HG03571 (cell line): ENCODE measurements at regions not wholly inside any gene's neighbourhood (a gene's known extent, or its start where the extent isn't known, plus 50 kb on each side); places are given as distances from the start of the nearest gene placed in this dataset.

Source experiments
- ATAC-seq: cut with Tn5 transposase; IDR thresholded peaks from one replicate; pipeline ENCODE4 v1.9.1; 2021; ENCODE audit not compliant: unreplicated experiment

DNA sequence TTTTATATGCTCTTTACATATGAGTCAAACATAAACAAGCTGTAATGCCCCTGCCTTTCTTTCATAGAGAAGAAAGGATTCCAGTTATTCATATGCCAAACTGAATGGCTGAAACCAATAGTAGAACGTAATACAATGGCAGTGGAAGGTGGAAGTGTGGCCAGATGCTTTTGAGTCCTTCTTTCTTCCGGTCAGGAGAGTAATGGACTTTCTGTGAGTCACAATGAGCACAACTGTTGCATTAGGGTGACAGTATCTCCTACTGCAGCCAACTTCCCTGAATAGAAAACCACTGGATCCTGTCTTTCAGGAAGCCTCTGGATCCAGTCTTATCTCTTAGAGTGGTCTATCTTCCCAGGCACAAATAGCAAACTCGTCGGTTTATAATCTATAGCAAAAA is 855.2 kb downstream of the MAT2B start:
- no peak for ATAC-seq

DNA sequence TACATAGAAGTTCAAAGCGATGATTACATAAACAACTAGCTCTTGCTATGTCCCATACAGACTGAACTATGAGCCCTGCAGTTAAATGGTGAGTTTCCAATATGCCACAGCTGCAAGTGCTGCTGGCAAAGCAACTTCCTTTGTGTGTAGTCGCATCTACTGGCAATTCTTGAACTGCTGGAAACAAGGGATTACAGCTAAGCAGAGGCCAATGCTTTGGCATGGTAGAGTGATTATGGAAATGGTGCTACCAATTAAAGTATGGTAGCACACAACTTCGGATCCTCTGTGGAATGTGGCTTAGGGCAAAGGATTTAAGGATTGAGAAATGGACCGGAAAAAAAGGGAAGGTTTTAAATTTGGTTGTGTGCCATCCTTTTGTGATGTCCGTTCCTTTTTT is 856.6 kb downstream of the MAT2B start:
- no peak for ATAC-seq

DNA sequence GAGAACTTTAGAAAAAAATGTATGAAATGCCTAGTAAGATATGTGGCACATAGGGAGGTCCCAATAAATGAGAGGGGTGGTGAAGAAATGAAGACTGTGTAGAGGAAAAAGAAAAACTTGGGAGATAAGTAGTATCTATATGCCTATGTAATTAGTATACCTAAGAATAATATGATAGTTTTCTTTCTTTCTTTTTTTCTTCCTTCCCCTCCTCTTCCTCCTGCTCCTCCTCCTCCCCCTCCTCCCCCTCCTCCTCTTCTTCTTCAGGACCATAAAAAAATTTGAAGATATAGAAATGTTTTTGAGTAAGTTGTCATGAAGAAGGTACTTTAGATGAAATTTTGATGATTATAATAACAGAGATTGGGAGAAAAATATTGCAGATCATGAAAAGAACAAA is 857.4 kb downstream of the MAT2B start:
- no peak for ATAC-seq

DNA sequence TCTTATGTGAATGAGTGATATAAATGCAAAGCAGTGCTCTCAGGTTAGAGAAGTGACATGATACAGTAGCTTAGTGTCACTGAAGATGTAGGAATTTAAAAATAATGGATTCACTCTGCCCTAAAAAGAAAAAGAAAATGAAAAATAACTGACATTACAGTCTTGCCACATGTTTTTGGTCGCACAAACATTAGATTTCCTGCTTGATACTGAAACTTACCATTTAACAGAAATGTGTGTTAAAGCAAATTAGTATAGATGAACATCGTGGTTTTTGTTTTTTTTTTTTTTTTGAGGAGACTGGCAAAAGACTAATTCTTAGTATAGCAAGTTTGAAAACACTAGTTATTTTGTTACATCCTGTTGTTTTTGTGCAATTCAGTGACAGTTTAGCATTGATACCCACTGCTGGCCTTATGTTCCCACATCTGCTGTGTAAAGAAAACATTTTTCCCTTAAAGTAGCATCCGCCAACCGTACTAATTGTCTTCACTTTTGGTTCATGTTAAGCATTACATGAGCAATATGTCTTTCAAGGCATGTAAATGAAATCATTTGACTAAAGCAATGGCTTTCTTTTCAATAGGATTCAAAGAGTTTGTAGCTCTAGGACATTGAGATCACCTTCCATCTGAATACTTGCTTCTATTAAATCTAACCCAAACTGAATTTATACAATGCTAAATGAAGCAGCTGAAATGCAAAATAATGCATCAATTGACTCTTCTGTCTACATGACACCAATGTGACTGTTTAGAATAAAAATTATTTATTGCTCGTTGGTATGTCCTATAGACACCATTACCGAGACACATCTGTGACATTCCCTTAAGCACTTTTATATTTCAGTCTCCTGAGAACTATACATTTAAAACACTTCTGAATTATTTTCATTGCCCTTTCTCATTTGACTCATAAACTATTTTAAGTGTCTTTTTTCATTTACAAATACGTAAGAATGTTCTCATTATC is 859.1 kb downstream of the MAT2B start:
- ATAC-seq, result no peak

DNA sequence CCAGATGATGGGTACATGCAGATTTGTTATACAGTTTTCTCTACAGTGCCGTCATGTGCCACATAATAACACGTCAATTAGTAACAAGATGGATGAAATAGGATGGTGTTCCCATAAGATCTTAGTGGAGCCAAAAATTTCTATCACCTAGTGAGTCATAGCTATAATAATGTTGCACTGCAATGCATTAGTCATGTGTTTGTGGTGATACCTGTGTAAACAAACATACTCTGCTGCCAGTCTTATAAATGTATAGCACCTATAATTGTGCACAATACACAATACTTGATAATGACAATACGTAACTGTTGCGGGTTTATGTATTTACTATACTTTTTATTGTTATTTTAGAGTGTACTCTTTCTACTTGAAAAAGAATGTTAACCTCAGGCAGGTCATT is 865.4 kb downstream of the MAT2B start:
- no peak for ATAC-seq

DNA sequence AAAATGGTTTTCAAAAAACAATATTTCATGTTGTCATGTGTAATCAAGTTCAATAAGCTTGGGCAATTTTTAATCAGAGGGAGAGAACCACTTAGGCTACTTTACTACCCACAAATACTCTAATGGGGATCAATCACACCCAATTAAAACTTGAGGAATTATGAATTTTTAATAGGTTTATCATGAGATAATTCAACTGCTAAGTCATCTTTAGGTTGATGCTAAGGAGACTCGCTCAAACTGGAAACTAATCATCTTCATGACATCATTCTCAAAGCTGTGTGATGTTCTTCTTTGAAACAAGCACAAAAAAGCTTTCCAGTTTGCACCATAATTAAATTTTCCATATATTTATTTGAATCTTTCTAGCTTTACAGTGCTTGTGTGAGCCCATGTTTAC is 867.5 kb downstream of the MAT2B start:
- ATAC-seq, result no peak

DNA sequence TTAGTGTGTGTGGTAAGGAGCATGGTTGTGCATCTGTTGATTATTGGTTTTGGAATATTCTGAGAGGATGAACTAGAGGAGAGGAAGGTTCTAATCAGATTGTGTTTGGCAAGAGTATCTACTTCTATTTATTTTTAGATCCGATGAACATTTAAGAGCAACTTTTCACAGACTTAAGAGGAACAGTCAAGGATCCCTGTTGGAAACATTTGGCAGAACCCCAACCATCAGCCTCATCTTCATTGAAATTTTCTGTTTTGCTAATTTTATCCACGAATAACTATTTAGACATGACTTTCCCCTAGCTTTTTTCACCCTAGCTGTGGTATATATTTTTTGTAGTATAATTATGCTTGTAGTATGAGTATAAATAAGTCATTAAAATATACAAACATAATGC is 868.5 kb downstream of the MAT2B start:
- no peak for ATAC-seq

DNA sequence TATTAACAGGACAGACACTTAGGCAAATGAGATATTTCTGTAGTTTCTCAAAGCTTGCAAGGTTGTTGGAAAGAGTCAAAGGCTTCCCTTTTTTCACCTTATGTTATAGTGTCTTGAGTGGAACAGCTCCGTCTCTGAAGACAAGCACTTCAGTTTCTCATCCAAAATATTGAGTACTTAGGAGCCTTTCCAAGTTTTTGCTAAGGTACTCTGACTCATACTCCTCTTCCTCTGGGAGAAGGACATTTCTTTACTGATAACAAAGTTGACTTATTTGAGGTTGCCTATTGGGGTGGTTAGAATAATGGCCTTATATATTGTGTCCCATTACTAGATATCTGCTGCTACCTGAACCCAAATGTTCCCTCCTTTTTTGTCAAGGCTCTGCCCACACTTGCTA is 869.6 kb downstream of the MAT2B start:
- no peak for ATAC-seq

DNA sequence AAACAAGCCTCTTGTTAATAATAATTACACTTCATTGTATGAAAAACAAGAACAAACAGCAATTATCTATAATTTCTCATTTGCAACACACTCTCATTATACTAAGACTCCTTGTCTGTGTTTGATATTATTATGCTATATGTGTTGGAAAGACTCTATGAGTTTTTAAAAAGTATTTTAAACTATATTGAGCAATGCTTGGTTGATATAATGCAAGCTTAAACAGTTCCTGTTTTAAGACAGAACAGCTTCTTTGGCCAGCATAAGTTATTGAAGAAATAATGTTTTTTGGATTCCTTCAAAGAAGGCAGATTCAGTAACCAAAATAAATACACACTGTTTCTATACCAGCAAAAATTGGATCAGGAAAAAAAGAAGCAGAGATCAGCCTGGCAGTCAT is 871.4 kb downstream of the MAT2B start:
- no peak for ATAC-seq

DNA sequence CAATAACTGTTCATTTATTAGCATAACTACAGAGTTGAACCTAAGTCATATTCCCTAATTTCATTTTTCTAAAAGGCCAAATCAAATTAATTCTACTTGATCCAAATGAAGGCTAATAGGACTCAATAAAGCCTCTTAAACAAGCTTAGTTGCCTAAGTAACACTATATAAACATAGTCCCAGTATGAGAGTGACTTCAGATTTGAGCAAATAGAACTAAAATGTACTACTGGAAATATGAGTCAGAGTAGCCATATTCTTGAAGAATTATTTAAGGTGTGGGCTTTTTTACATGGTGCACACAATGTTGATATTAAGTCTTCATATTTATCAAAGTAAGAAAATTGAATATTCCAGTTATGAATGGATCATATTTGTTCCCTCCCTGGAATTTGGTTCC is 872.3 kb downstream of the MAT2B start:
- no peak for ATAC-seq

DNA sequence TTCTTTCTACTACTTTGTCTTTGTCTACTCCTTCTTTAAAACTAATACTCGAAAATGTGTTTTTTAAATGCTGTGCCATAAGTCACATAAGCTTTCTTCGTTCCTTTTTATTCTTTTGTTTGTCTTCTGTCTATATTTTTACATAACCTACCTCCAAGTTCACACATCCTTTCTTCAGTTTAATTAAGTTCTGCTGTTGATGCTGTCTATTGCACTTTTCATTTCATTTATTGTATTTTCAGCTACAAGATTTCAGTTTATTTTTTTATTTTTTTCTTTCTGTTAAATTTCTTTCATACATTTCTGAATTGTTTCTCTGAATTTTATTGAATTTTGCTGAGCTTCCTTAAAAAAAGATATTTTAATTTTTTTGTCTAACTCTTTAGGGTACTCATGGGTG is 878.2 kb downstream of the MAT2B start:
- no peak for ATAC-seq

DNA sequence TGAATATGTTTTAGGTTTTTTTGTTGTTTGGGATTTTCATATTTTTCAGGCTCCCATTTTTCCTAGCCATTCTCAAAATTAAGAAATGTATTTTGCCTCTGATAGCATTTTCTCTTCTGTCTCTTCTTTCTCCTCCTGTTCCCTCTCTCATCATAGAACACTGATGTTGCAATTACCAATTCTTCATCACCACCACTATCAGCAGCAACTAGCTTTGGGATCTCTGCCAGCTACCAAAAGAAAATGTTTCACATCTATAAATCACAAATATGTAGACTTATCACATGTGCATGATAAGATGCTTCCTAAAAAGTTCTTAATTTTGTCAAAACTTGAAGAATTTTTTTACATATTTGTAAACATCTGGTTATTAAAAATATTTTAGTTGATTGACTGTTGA is 887.1 kb downstream of the MAT2B start:
- ATAC-seq, result no peak

DNA sequence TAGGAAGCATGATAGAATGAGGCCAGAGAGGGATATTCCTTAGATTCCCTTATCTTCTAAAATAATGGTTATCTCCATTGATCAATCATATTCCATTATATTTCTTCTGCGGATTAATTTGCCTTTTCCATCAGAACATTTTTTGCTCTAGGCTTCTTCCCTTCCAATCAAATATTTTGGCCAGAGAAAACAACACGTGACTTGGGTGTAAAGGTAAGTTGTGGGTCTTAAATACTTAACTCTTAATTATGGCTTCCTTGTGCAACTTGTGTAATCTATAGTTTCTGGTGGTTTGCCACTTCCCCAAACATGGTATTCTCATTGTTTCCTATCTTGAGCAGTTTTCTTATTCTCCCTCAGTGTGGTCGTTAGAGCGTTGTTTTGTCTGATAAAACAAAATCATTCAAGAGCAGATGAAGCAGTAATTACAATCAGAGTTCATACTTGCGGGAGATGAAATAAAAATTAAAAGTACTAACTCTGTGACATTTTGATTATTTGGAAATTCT is 889.3 kb downstream of the MAT2B start:
- ATAC-seq, result no peak

DNA sequence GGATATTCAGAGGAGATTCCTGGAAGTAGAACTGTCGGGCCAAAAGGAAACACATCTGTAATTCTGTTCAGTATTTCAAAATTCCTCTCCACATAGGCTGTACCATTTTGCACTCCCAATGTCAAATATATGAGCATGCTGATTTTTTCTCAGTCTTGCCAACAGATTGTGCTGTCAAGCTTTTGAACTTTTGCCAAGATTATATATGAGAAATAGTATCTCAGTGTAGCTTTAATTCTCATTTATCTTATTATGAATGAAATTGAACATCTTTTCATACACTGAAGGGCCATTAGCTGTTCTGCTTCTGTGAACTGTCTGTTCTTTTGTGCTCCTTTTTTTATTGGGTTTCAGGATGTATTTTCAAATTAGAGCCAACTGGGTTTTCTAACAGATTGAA is 907.1 kb downstream of the MAT2B start:
- ATAC-seq, result no peak

DNA sequence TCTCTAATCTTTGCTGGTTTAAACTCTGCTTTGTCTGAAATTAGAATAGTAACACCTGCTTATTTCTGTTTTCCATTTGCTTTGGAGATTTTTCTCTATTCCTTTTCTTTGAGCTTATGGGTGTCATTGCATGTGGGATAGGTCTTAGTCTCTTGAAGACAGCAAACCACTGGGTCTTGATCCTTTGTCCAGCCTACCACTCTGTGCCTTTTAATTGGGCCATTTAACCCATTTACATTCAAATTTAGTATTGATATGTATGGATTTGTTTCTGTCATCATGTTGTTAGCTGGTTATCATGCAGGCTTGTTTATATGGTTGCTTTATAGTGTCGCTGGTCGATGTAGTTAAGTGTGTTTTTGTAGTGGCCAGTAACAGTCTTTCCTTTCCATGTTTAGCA is 914.7 kb downstream of the MAT2B start:
- ATAC-seq, result no peak

DNA sequence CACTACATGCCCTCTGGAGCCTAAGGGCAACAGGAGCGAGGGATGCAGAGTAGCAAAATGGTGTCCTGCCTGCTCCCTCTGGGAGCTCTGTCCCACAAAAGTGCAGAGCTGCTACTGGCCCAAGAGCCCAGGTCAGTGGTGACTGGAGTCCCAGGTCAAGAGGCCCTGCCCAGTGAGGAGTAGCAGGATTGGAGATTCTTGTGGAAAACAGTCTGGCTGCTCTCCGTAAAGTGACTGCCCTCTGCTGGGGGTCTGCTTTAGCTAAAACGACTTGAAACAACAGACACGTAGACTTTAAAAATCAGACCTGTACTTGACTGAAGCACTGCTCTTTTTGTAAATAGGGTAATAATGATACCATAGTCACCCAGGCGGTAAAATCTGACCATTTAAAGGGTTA is 917.0 kb downstream of the MAT2B start:
- no peak for ATAC-seq

DNA sequence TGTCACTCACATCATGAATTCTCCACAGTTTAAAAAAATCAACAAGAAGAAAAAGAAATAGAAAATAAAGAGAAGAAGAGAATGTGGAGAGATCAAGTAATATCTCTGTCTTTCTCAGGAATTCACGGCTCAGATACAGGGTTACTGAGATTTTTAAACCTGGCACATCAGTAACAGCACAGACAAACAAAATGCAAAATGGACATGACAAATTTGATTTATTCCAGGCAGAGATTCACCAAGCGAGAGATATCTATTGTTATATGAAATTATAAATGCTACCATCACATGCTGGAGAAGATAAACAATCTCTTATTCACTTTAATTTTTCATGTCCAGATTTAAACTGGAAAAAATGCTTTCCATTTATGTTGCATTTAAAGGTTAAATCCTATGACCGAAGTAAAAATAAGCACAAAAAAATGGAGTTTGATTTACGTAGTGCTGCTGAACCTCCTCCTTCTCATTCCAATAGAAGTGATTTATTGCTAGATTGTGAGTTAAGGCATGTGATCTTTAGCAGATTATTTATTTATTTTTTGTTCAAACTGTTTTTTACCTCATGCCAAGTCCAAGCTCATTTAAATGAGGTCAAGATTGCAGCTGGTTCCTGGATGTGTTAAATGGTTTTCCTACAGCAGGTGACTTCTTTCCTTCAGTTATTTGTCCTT is 926.4 kb downstream of the MAT2B start:
- ATAC-seq, result no peak

DNA sequence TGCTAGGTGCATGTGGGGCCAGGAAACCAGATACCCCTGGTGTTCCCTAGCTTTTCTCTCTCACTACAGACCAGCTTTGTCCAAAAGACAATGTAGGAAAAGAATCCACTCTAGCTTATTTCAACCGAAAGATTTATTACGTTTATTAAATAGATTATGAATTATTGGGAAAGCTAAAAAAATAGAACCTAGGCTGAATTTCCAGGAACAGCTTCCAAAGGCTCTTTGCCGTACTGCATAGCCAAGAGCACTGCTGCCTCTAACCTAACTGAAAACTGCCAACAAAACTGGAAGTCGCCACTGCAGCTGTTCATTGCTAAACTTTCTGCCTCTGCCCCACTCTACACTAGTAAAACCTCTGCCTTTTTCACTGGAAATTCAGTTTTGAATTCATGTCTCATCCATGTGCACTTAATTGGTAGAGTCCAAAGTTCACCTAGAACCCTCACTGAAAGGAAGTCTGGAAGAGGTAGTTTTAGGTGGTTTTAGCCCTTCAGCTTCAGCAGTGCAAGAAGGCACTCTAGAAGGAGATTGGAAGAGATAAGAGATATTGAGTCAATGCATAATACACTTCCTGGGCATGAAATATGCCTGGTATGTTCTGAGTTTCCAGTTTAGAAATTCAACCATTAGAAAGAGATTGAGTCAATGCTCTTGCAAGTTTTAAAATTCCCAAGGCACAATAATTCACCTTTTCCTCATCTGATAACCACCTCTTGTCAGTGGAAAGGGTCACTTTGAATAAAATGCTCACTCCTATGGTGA is 927.9 kb downstream of the MAT2B start:
- no peak for ATAC-seq

DNA sequence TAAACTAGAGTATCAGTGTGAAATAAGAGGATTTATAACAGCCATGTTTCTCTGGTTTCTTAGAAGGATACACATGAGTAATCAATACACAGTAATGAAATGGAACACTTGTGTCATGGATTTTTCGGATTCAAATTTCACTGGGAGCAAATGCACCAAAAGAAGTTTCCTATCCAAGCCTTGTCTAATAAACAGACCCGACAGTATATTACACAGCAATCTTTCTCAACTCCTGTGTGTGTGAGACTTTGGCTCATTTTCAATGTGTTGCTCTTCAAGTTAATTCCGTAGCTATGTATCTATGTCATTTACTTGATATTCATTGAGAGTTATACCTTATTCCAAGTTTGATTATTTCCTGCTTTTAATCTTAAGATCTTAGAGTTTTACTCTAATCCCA is 930.2 kb downstream of the MAT2B start:
- ATAC-seq, result no peak

DNA sequence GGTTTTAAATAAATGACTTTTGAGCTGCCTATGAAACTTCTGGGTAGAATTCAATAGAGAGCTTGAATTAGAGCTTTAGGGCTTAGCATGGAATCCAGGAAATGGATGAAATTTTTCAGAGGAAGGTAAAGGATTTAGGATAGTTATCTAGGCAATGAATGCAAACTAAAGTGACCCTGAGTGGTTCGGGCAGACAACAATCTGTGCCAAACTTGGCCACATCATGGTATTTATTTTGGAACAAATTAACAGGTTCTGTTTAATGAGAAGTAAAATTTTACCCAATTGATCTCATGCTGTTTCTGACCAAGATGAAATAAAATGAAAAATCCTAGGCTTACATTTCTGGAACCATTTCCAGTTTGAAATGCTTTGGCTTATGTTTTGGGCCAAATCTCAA is 934.4 kb downstream of the MAT2B start:
- ATAC-seq, result no peak

DNA sequence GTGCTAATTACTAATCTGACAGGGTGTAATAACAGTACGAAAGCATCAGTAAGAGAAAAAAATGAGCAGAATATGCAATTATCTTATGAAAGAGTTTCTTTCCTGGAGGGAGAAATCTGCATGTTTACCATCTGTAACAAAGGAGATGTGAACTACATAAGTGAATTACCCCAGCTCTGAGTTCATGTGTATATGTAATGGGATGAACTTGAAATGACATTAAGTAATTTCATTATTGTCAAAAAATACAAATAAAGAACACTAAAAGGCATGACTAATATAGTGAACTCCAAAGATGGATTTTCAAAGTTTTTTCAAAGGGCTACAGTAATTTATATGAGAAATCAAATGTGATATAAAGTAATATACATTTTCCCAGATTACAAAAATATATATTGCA is 944.0 kb downstream of the MAT2B start:
- no peak for ATAC-seq

DNA sequence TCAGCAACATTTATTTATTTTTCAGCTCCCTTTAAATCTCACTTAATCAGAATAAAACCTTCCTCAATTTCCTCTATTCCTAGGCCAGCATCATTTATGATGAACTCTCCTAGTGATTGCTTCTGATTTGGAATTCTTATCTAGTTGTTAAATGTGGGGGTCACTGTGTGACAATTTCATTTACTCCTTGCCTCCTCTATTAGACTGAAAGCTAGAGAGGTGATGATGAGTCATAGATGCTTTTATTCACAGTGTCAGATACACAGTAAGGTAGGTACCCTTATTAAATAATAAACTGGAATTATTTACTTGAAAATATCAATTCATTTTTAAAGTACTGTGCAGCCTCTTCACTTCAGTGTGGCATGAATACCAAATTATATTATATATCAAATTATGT is 960.6 kb downstream of the MAT2B start:
- ATAC-seq, result no peak
